Neuronal stem cell (in vitro differentiated cells): ENCODE measurements at regions not wholly inside any gene's neighbourhood (a gene's known extent, or its start where the extent isn't known, plus 50 kb on each side); places are given as distances from the start of the nearest gene placed in this dataset.

Source experiments
- DNase-seq: peaks from one replicate; pipeline ENCODE4 v3.0.0-alpha.2; 2013; ENCODE audit warnings: low spot score
- H2AFZ ChIP-seq: one replicate; pipeline ENCODE4 v1.6.1; 2013; ENCODE audit warnings: mild to moderate bottlenecking, low read length, inconsistent platforms
- H2AK5ac ChIP-seq: 2 replicates; pipeline ENCODE4 v1.6.1; 2013; ENCODE audit warnings: low read depth, mild to moderate bottlenecking, inconsistent platforms, low read length, moderate library complexity, mixed read lengths
- H2BK120ac ChIP-seq: 2 replicates; pipeline ENCODE4 v1.6.1; 2013; ENCODE audit warnings: low read depth, mild to moderate bottlenecking, inconsistent platforms, low read length, moderate library complexity, mixed read lengths
- H2BK12ac ChIP-seq: one replicate; pipeline ENCODE4 v1.6.1; 2013; ENCODE audit warnings: low read length, inconsistent platforms
- H2BK15ac ChIP-seq: 2 replicates; pipeline ENCODE4 v1.6.1; 2013; ENCODE audit warnings: mild to moderate bottlenecking, low read length, inconsistent platforms, mixed read lengths
- H2BK5ac ChIP-seq: one replicate; pipeline ENCODE4 v1.6.1; 2013; ENCODE audit warnings: inconsistent platforms, mild to moderate bottlenecking, low read length, moderate library complexity
- H3K14ac ChIP-seq: one replicate; pipeline ENCODE4 v1.6.1; 2013; ENCODE audit warnings: low read length, inconsistent platforms
- H3K18ac ChIP-seq: 2 replicates; pipeline ENCODE4 v1.6.1; 2013; ENCODE audit warnings: low read length, inconsistent platforms
- H3K23ac ChIP-seq: 2 replicates; pipeline ENCODE4 v1.6.1; 2013; ENCODE audit warnings: low read depth, mild to moderate bottlenecking, mixed read lengths, low read length, inconsistent platforms; ENCODE audit not compliant: poor library complexity
- H3K27ac ChIP-seq: replicated peaks from 3 replicates; pipeline ENCODE4 v1.5.1; 2013; ENCODE audit warnings: low read length, inconsistent platforms
- H3K27me3 ChIP-seq, 3 experiments: 2 replicates each; pipeline ENCODE4 v1.6.1; 2013; ENCODE audit warnings: low read length in 3 of 3, mild to moderate bottlenecking in 2 of 3, inconsistent platforms in 1 of 3, low read depth in 1 of 3, mixed read lengths in 1 of 3, moderate library complexity in 1 of 3; ENCODE audit not compliant: control insufficient read depth in 3 of 3, insufficient read depth in 3 of 3
- H3K36me3 ChIP-seq, 2 donors: replicated peaks in 1 of 2; 2 replicates each; pipeline ENCODE4 v1.6.1; 2013; ENCODE audit warnings: low read length in 2 of 2; ENCODE audit not compliant: control insufficient read depth in 2 of 2, insufficient read depth in 2 of 2
- H3K4ac ChIP-seq: 2 replicates; pipeline ENCODE4 v1.6.1; 2013; ENCODE audit warnings: inconsistent platforms, mild to moderate bottlenecking, low read length, moderate library complexity
- H3K4me1 ChIP-seq, 2 donors: 1 replicate in 1 of 2; 2 replicates in 1 of 2; pipeline ENCODE4 v1.6.1; 2013; ENCODE audit warnings: low read length in 2 of 2, low read depth in 1 of 2; ENCODE audit not compliant: control insufficient read depth in 2 of 2, insufficient read depth in 1 of 2
- H3K4me2 ChIP-seq: one replicate; pipeline ENCODE4 v1.6.1; 2013; ENCODE audit warnings: mild to moderate bottlenecking, low read length, inconsistent platforms; ENCODE audit not compliant: insufficient read depth, poor library complexity, severe bottlenecking
- H3K4me3 ChIP-seq, 2 donors: 2 replicates each; pipeline ENCODE4 v1.5.1; 2013; ENCODE audit warnings: low read length in 2 of 2, mild to moderate bottlenecking in 2 of 2, inconsistent platforms in 1 of 2, moderate library complexity in 1 of 2
- H3K79me1 ChIP-seq: one replicate; pipeline ENCODE4 v1.6.1; 2013; ENCODE audit warnings: low read depth, mild to moderate bottlenecking, inconsistent platforms, low read length, moderate library complexity
- H3K9ac ChIP-seq: one replicate; pipeline ENCODE4 v1.6.1; 2013; ENCODE audit warnings: mild to moderate bottlenecking, low read depth, low read length, inconsistent platforms; ENCODE audit not compliant: poor library complexity
- H3K9me3 ChIP-seq, 2 donors: replicated peaks in 1 of 2; 2 replicates each; pipeline versions ENCODE3 to v1.6.1; 2013; ENCODE audit warnings: low read length in 2 of 2, mild to moderate bottlenecking in 2 of 2, inconsistent platforms in 1 of 2, low read depth in 1 of 2, mixed read lengths in 1 of 2, moderate library complexity in 1 of 2; ENCODE audit not compliant: control insufficient read depth in 2 of 2, insufficient read depth in 1 of 2
- H4K8ac ChIP-seq: one replicate; pipeline ENCODE4 v1.6.1; 2013; ENCODE audit warnings: low read depth, mild to moderate bottlenecking, inconsistent platforms, low read length, moderate library complexity
- H4K91ac ChIP-seq: one replicate; pipeline ENCODE4 v1.6.1; 2013; ENCODE audit warnings: low read length, low read depth, mild to moderate bottlenecking, inconsistent platforms; ENCODE audit not compliant: poor library complexity
- WGBS, 2 donors: extraction: QIAGEN DNeasy Blood & Tissue Kit; methylation state at CpG; one replicate each; pipeline ENCODE4 v1.1.7; 2013; ENCODE audit warnings: missing lambda C conversion rate in 2 of 2, mixed read lengths in 1 of 2; ENCODE audit not compliant: insufficient read length in 2 of 2, insufficient replicate concordance in 1 of 2; ENCODE audit errors: extremely low coverage in 2 of 2; 5-methylcytosine and 5-hydroxymethylcytosine counted together

GRCh38 chr5:68423154-68423811 is 207.7 kb downstream of the PIK3R1 start:
- no peak for DNase-seq
- WGBS, 2 donors: no CpG with 5 or more reads among the region's 6 CpGs

GRCh38 chr5:68424799-68425537 is 209.4 kb downstream of the PIK3R1 start:
- Histone ChIP-seq H2AFZ (no peak overlapping the region), H3K4me3 (no peak overlapping the region), H3K9me3 (no peaks in the 10 kb centered on the region), H3K27me3 (no peaks in the 10 kb centered on the region), H3K4me2 (no peak overlapping the region), H3K27ac (no peak overlapping the region), H4K91ac (no peak overlapping the region), H2BK5ac (no peak overlapping the region), H3K23ac (no peak overlapping the region), H3K36me3 (peaks cover 0 to 2% of the 10 kb centered on the region in 2 donors), H2AK5ac (no peak overlapping the region), H3K79me1 (no peaks in the 10 kb centered on the region), H3K9ac (no peak overlapping the region), H2BK120ac (no peak overlapping the region), H3K4me1 (peaks cover 2% of the 10 kb centered on the region in 2 donors), H4K8ac (no peak overlapping the region), H3K14ac (no peak overlapping the region), H3K18ac (no peak overlapping the region), H3K4ac (no peak overlapping the region), H2BK12ac (no peak overlapping the region), H2BK15ac (no peak overlapping the region)
- DNase-seq: no peak
- no CpG with 5 or more reads among the region's 6 CpGs for WGBS, 2 donors

More at GRCh38 chr5:68423154-68423811, 207.7 kb downstream of the PIK3R1 start:
- Histone ChIP-seq H4K8ac (no peak overlapping the region), H3K18ac (no peak overlapping the region), H3K27ac (no peak overlapping the region), H3K4ac (no peak overlapping the region), H3K36me3 (peaks cover 0 to 2% of the 10 kb centered on the region in 2 donors), H2BK5ac (no peak overlapping the region), H2AFZ (no peak overlapping the region), H3K4me3 (no peak overlapping the region), H3K79me1 (no peaks in the 10 kb centered on the region), H3K9me3 (no peaks in the 10 kb centered on the region), H3K27me3 (no peaks in the 10 kb centered on the region), H4K91ac (no peak overlapping the region), H2BK15ac (no peak overlapping the region), H3K14ac (no peak overlapping the region), H2BK120ac (no peak overlapping the region), H2AK5ac (no peak overlapping the region), H3K4me2 (no peak overlapping the region), H3K9ac (no peak overlapping the region), H2BK12ac (no peak overlapping the region), H3K23ac (no peak overlapping the region), H3K4me1 (peaks cover 2 to 4% of the 10 kb centered on the region in 2 donors)

DNA sequence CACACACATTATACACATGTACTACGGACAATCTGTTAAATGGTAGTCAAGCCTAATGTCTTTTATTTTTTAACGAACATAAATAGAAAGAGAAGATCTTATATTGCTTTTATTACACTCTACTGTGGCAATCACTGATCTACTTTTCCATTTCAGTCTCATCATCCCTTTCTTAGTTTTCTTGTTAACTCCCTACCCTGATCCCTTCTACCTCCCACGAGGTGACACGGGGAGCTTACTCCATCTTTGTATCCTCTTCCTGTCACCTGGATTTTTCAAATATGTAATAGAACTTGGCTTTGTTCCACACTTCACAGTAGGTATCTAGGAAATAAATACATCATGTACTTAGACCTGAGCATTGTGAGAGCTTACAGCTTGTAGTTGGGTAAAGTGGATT is 211.0 kb downstream of the PIK3R1 start:
- Histone ChIP-seq H3K9me3 (no peaks in the 10 kb centered on the region), H3K4me3 (no peak overlapping the region), H2BK12ac (no peak overlapping the region), H3K23ac (no peak overlapping the region), H3K4ac (no peak overlapping the region), H2BK5ac (no peak overlapping the region), H3K79me1 (no peaks in the 10 kb centered on the region), H3K14ac (no peak overlapping the region), H2AK5ac (no peak overlapping the region), H2BK15ac (no peak overlapping the region), H3K18ac (no peak overlapping the region), H3K27ac (no peak overlapping the region), H3K4me1 (peaks cover 2% of the 10 kb centered on the region in 2 donors), H3K36me3 (peaks cover 0 to 2% of the 10 kb centered on the region in 2 donors), H2BK120ac (no peak overlapping the region), H4K8ac (no peak overlapping the region), H2AFZ (no peak overlapping the region), H3K9ac (no peak overlapping the region), H3K4me2 (no peak overlapping the region), H3K27me3 (no peaks in the 10 kb centered on the region), H4K91ac (no peak overlapping the region)
- WGBS, 2 donors: no CpG with 5 or more reads among the region's 4 CpGs
- DNase-seq: no peak

- no peaks in the 10 kb centered on the region for H3K27me3 ChIP-seq
- no peak overlapping the region for H3K14ac ChIP-seq
- no peak overlapping the region for H3K9ac ChIP-seq
- H3K36me3 ChIP-seq: peaks cover 0 to 2% of the 10 kb centered on the region in 2 donors
- no peak overlapping the region for H4K91ac ChIP-seq
- H2BK120ac ChIP-seq: no peak overlapping the region
- no peak overlapping the region for H3K23ac ChIP-seq
- no peak overlapping the region for H3K4me2 ChIP-seq
- no peak overlapping the region for H2AK5ac ChIP-seq
- H2BK12ac ChIP-seq: no peak overlapping the region
- no peak overlapping the region for H3K18ac ChIP-seq
- no CpG with 5 or more reads among the region's 9 CpGs for WGBS, 2 donors
- no peak overlapping the region for H4K8ac ChIP-seq
- no peak overlapping the region for H2BK5ac ChIP-seq
- no peak overlapping the region for H3K27ac ChIP-seq
- H2BK15ac ChIP-seq: no peak overlapping the region
- H3K9me3 ChIP-seq: no peaks in the 10 kb centered on the region
- H3K4ac ChIP-seq: no peak overlapping the region
- no peak overlapping the region for H3K4me3 ChIP-seq
- H3K4me1 ChIP-seq: peaks cover under 1 to 2% of the 10 kb centered on the region in 2 donors
- DNase-seq: no peak
- H2AFZ ChIP-seq: peak overlapping the region; percentile 56
- no peaks in the 10 kb centered on the region for H3K79me1 ChIP-seq
Observed at GRCh38 chr5:68428231-68428811, 212.8 kb downstream of the PIK3R1 start.
